H7 (cell line): ENCODE measurements at regions not wholly inside any gene's neighbourhood (a gene's known extent, or its start where the extent isn't known, plus 50 kb on each side); places are given as distances from the start of the nearest gene placed in this dataset.
"Not testable (repeated sequence)": the region's sequence is repeated elsewhere in the genome, so short reads cannot be mapped to it uniquely, and the experiment has no call there.

Experiments
- DNase-seq: peaks from one replicate; pipeline ENCODE4 v3.0.0; 2012
- H3K27me3 ChIP-seq: 2 replicates; pipeline ENCODE4 v1.6.0; 2011; ENCODE audit warnings: mild to moderate bottlenecking, low read length; ENCODE audit not compliant: control insufficient read depth, insufficient read depth
- H3K36me3 ChIP-seq: replicated peaks from 2 replicates; pipeline ENCODE4 v1.5.1; 2011; ENCODE audit warnings: low read length; ENCODE audit not compliant: control insufficient read depth, insufficient read depth
- H3K4me3 ChIP-seq: 2 replicates; pipeline ENCODE4 v1.5.1; 2011; ENCODE audit warnings: low read depth, mild to moderate bottlenecking, control low read depth, low read length, moderate library complexity; ENCODE audit not compliant: insufficient read depth

GRCh38 chr11:39678996-39679395, 1780.5 kb downstream of the LRRC4C start:
- H3K36me3 ChIP-seq = no peaks in the 10 kb centered on the region
- no peak for DNase-seq
- H3K27me3 ChIP-seq = no peaks in the 10 kb centered on the region
- no peak overlapping the region for H3K4me3 ChIP-seq

- no peak overlapping the region for H3K4me3 ChIP-seq
- no peak for DNase-seq
- no peaks in the 10 kb centered on the region for H3K36me3 ChIP-seq
- no peaks in the 10 kb centered on the region for H3K27me3 ChIP-seq
These were observed 1784.3 kb downstream of the LRRC4C start for GRCh38 chr11:39675171-39675570.

- H3K27me3 ChIP-seq = no peaks in the 10 kb centered on the region
- no peak overlapping the region for H3K4me3 ChIP-seq
- no peak for DNase-seq
- H3K36me3 ChIP-seq = no peaks in the 10 kb centered on the region
These were observed 1784.7 kb downstream of the LRRC4C start for GRCh38 chr11:39674761-39675160.

GRCh38 chr11:39674024-39674423, 1785.4 kb downstream of the LRRC4C start:
- Histone ChIP-seq H3K4me3 (no peak overlapping the region), H3K36me3 (no peaks in the 10 kb centered on the region), H3K27me3 (no peaks in the 10 kb centered on the region)
- DNase-seq = no peak

GRCh38 chr11:39668640-39669039, 1790.8 kb downstream of the LRRC4C start:
- H3K27me3 ChIP-seq = no peaks in the 10 kb centered on the region
- no peak overlapping the region for H3K4me3 ChIP-seq
- DNase-seq = no peak
- H3K36me3 ChIP-seq = no peaks in the 10 kb centered on the region

GRCh38 chr11:39664023-39664422, 1795.4 kb downstream of the LRRC4C start:
- DNase-seq = no peak
- Histone ChIP-seq H3K27me3 (no peaks in the 10 kb centered on the region), H3K36me3 (no peaks in the 10 kb centered on the region), H3K4me3 (no peak overlapping the region)

- no peak for DNase-seq
These were observed 1797.6 kb downstream of the LRRC4C start for GRCh38 chr11:39661890-39662289.

GRCh38 chr11:39651857-39652461, 1807.5 kb downstream of the LRRC4C start:
- no peaks in the 10 kb centered on the region for H3K36me3 ChIP-seq
- no peak overlapping the region for H3K4me3 ChIP-seq
- peak; percentile 6 for DNase-seq
- H3K27me3 ChIP-seq = no peaks in the 10 kb centered on the region

More at GRCh38 chr11:39661890-39662289, 1797.6 kb downstream of the LRRC4C start:
- H3K36me3 ChIP-seq = no peaks in the 10 kb centered on the region
- H3K4me3 ChIP-seq = no peak overlapping the region
- H3K27me3 ChIP-seq = no peaks in the 10 kb centered on the region

- H3K4me3 ChIP-seq = no peak overlapping the region
- no peaks in the 10 kb centered on the region for H3K36me3 ChIP-seq
- DNase-seq = no peak
- no peaks in the 10 kb centered on the region for H3K27me3 ChIP-seq
These were observed 1817.7 kb downstream of the LRRC4C start for GRCh38 chr11:39641751-39642150.

- no peaks in the 10 kb centered on the region for H3K36me3 ChIP-seq
- H3K27me3 ChIP-seq = no peaks in the 10 kb centered on the region
- no peak for DNase-seq
- no peak overlapping the region for H3K4me3 ChIP-seq
These were observed 1829.1 kb downstream of the LRRC4C start for GRCh38 chr11:39630365-39630764.

GRCh38 chr11:39628311-39628710, 1831.1 kb downstream of the LRRC4C start:
- DNase-seq = no peak
- Histone ChIP-seq H3K27me3 (no peaks in the 10 kb centered on the region), H3K36me3 (no peaks in the 10 kb centered on the region), H3K4me3 (no peak overlapping the region)

- not testable (repeated sequence) for DNase-seq, H3K27me3 ChIP-seq, H3K4me3 ChIP-seq, H3K36me3 ChIP-seq
These were observed 1839.1 kb downstream of the LRRC4C start for GRCh38 chr11:39620309-39620708.

GRCh38 chr11:39617971-39618370, 1841.5 kb downstream of the LRRC4C start:
- Histone ChIP-seq H3K27me3 (no peaks in the 10 kb centered on the region), H3K4me3 (no peak overlapping the region), H3K36me3 (no peaks in the 10 kb centered on the region)
- no peak for DNase-seq

GRCh38 chr11:39589391-39589790, 1870.1 kb downstream of the LRRC4C start:
- H3K27me3 ChIP-seq = no peaks in the 10 kb centered on the region
- no peak overlapping the region for H3K4me3 ChIP-seq
- H3K36me3 ChIP-seq = no peaks in the 10 kb centered on the region
- DNase-seq = no peak

- no peak for DNase-seq
- no peaks in the 10 kb centered on the region for H3K36me3 ChIP-seq
- H3K4me3 ChIP-seq = no peak overlapping the region
- H3K27me3 ChIP-seq = no peaks in the 10 kb centered on the region
These were observed 1873.4 kb downstream of the LRRC4C start for GRCh38 chr11:39586036-39586435.

- Histone ChIP-seq H3K36me3 (no peaks in the 10 kb centered on the region), H3K27me3 (no peaks in the 10 kb centered on the region), H3K4me3 (no peak overlapping the region)
- no peak for DNase-seq
These were observed 1888.4 kb downstream of the LRRC4C start for GRCh38 chr11:39571081-39571480.
